H9 (cell line): ENCODE measurements at regions not wholly inside any gene's neighbourhood (a gene's known extent, or its start where the extent isn't known, plus 50 kb on each side); places are given as distances from the start of the nearest gene placed in this dataset.
"Not testable (repeated sequence)": the region's sequence is repeated elsewhere in the genome, so short reads cannot be mapped to it uniquely, and the experiment has no call there.

Source experiments
- DNase-seq: peaks from one replicate; pipeline ENCODE4 v3.0.0-alpha.2; 2017
- H2AFZ ChIP-seq: one replicate; pipeline ENCODE4 v1.6.1; 2013; ENCODE audit warnings: mild to moderate bottlenecking, low read length, control low read depth, moderate library complexity
- H2AK5ac ChIP-seq: 2 replicates; pipeline ENCODE4 v1.6.1; 2013; ENCODE audit warnings: low read length, control low read depth, mixed read lengths; ENCODE audit not compliant: insufficient read length
- H2BK120ac ChIP-seq: one replicate; pipeline ENCODE4 v1.6.1; 2013; ENCODE audit warnings: low read depth, mild to moderate bottlenecking, low read length, control low read depth, inconsistent platforms; ENCODE audit not compliant: poor library complexity, severe bottlenecking
- H2BK12ac ChIP-seq: 2 replicates; pipeline ENCODE4 v1.6.1; 2013; ENCODE audit warnings: low read length, control low read depth, mixed read lengths, low read depth; ENCODE audit not compliant: insufficient read length
- H2BK15ac ChIP-seq: 2 replicates; pipeline ENCODE4 v1.6.1; 2013; ENCODE audit warnings: low read depth, low read length, control low read depth
- H2BK20ac ChIP-seq: one replicate; pipeline ENCODE4 v1.6.1; 2013; ENCODE audit warnings: low read depth, mild to moderate bottlenecking, low read length, control low read depth, inconsistent platforms; ENCODE audit not compliant: poor library complexity, severe bottlenecking
- H2BK5ac ChIP-seq: 2 replicates; pipeline ENCODE4 v1.6.1; 2013; ENCODE audit warnings: low read length, control low read depth, mixed read lengths; ENCODE audit not compliant: insufficient read length
- H3K14ac ChIP-seq: 2 replicates; pipeline ENCODE4 v1.6.1; 2013; ENCODE audit warnings: low read length, control low read depth; ENCODE audit not compliant: insufficient read depth
- H3K18ac ChIP-seq: 2 replicates; pipeline ENCODE4 v1.6.1; 2013; ENCODE audit warnings: low read depth, mild to moderate bottlenecking, mixed read lengths, low read length, control low read depth; ENCODE audit not compliant: insufficient read length
- H3K23ac ChIP-seq: 2 replicates; pipeline ENCODE4 v1.6.1; 2013; ENCODE audit warnings: low read length, control low read depth, mixed read lengths, low read depth; ENCODE audit not compliant: insufficient read length
- H3K23me2 ChIP-seq: 2 replicates; pipeline ENCODE4 v1.6.1; 2013; ENCODE audit warnings: low read depth, mild to moderate bottlenecking, mixed read lengths, low read length, control low read depth; ENCODE audit not compliant: insufficient read length, poor library complexity, severe bottlenecking
- H3K27ac ChIP-seq: 2 replicates; pipeline ENCODE4 v1.5.1; 2013; ENCODE audit warnings: low read length, control low read depth, mixed read lengths, low read depth; ENCODE audit not compliant: insufficient read length
- H3K27me3 ChIP-seq: 2 replicates; pipeline ENCODE4 v1.6.1; 2013; ENCODE audit warnings: low read length, control low read depth, inconsistent platforms; ENCODE audit not compliant: insufficient read depth
- H3K4ac ChIP-seq: 2 replicates; pipeline ENCODE4 v1.6.1; 2013; ENCODE audit warnings: low read depth, mild to moderate bottlenecking, control low read depth, inconsistent platforms, low read length, moderate library complexity
- H3K4me1 ChIP-seq: 2 replicates; pipeline ENCODE4 v1.6.1; 2013; ENCODE audit warnings: low read length, control low read depth, inconsistent platforms; ENCODE audit not compliant: insufficient read depth
- H3K4me2 ChIP-seq: 2 replicates; pipeline ENCODE4 v1.6.1; 2013; ENCODE audit warnings: low read length, control low read depth, mixed read lengths; ENCODE audit not compliant: insufficient read length, insufficient read depth
- H3K56ac ChIP-seq: 2 replicates; pipeline ENCODE4 v1.6.1; 2013; ENCODE audit warnings: low read depth, mild to moderate bottlenecking, mixed read lengths, low read length, control low read depth; ENCODE audit not compliant: insufficient read length
- H3K79me1 ChIP-seq: 2 replicates; pipeline ENCODE4 v1.6.1; 2013; ENCODE audit warnings: low read depth, mild to moderate bottlenecking, moderate library complexity, low read length, control low read depth, inconsistent platforms; ENCODE audit not compliant: insufficient read depth, poor library complexity, severe bottlenecking
- H3K79me2 ChIP-seq: 2 replicates; pipeline ENCODE4 v1.6.1; 2013; ENCODE audit warnings: low read length, control low read depth, inconsistent platforms; ENCODE audit not compliant: insufficient read depth
- H3K9ac ChIP-seq: 2 replicates; pipeline ENCODE4 v1.6.1; 2013; ENCODE audit warnings: low read length, control low read depth, mixed read lengths; ENCODE audit not compliant: insufficient read length; ENCODE audit errors: extremely low read depth
- H3K9me3 ChIP-seq: one replicate; pipeline ENCODE4 v1.6.1; 2013; ENCODE audit warnings: low read depth, low read length, inconsistent platforms; ENCODE audit not compliant: control insufficient read depth
- H3T11ph ChIP-seq: one replicate; pipeline ENCODE4 v1.6.1; 2013; ENCODE audit warnings: mild to moderate bottlenecking, low read length, control low read depth, inconsistent platforms
- H4K20me1 ChIP-seq: one replicate; pipeline ENCODE4 v1.6.1; 2013; ENCODE audit not compliant: control insufficient read depth, insufficient read length, insufficient read depth
- H4K5ac ChIP-seq: 2 replicates; pipeline ENCODE4 v1.6.1; 2013; ENCODE audit warnings: low read depth, mild to moderate bottlenecking, mixed read lengths, low read length, control low read depth; ENCODE audit not compliant: insufficient read length
- H4K8ac ChIP-seq: replicated peaks from 2 replicates; pipeline ENCODE4 v1.6.1; 2013; ENCODE audit warnings: low read length, control low read depth, mixed read lengths, low read depth; ENCODE audit not compliant: insufficient read length
- H4K91ac ChIP-seq: 2 replicates; pipeline ENCODE4 v1.6.1; 2013; ENCODE audit warnings: low read depth, mild to moderate bottlenecking, moderate library complexity, mixed read lengths, low read length, control low read depth; ENCODE audit not compliant: insufficient read length
- H3K27ac Mint-ChIP-seq, 3 experiments: 2 replicates in 2 of 3; 3 replicates in 1 of 3; pipeline ENCODE4 v1.8.0; 2020 to 2021; ENCODE audit warnings: mixed read lengths in 3 of 3, mild to moderate bottlenecking in 1 of 3, moderate library complexity in 1 of 3
- H3K27me3 Mint-ChIP-seq: 2 replicates; pipeline ENCODE4 v1.8.0; 2021; ENCODE audit warnings: low read depth, mild to moderate bottlenecking, moderate library complexity, mixed read lengths
- H3K36me3 Mint-ChIP-seq, 3 experiments: 2 replicates in 2 of 3; 3 replicates in 1 of 3; pipeline ENCODE4 v1.8.0; 2020 to 2021; ENCODE audit warnings: low read depth in 3 of 3, mixed read lengths in 3 of 3; ENCODE audit not compliant: insufficient read depth in 1 of 3
- H3K4me1 Mint-ChIP-seq, 2 experiments: 2 replicates each; pipeline ENCODE4 v1.8.0; 2020; ENCODE audit warnings: mixed read lengths in 2 of 2
- H3K4me3 Mint-ChIP-seq, 2 experiments: 2 replicates in 1 of 2; 3 replicates in 1 of 2; pipeline ENCODE4 v1.8.0; 2020 to 2021; ENCODE audit warnings: mild to moderate bottlenecking in 2 of 2, mixed read lengths in 2 of 2, moderate library complexity in 1 of 2
- H3K9me3 Mint-ChIP-seq, 2 experiments: 2 replicates in 1 of 2; 3 replicates in 1 of 2; pipeline ENCODE4 v1.8.0; 2020; ENCODE audit warnings: mild to moderate bottlenecking in 2 of 2, mixed read lengths in 2 of 2, moderate library complexity in 1 of 2
- WGBS: extraction: QIAGEN DNeasy Blood & Tissue Kit; methylation state at CpG from one replicate; pipeline ENCODE4 v1.1.7; 2013; ENCODE audit warnings: missing lambda C conversion rate, low lambda C conversion rate, mixed read lengths; ENCODE audit not compliant: insufficient read length; ENCODE audit errors: extremely low coverage; 5-methylcytosine and 5-hydroxymethylcytosine counted together

GRCh38 chr9:39018107-39018506 is 269.9 kb downstream of the CNTNAP3 start:
- H3K4me2 ChIP-seq, H2AFZ ChIP-seq: not testable (repeated sequence)

GRCh38 chr9:39015178-39015577 is 272.8 kb downstream of the CNTNAP3 start:
- not testable (repeated sequence) for H2AFZ ChIP-seq, H2AK5ac ChIP-seq, H3K36me3 Mint-ChIP-seq, H2BK12ac ChIP-seq, H3K56ac ChIP-seq, H3K27me3 Mint-ChIP-seq, DNase-seq, H3T11ph ChIP-seq, H3K4me1 ChIP-seq, H3K27ac ChIP-seq, H2BK20ac ChIP-seq, H3K23ac ChIP-seq, H3K4me2 ChIP-seq, H4K20me1 ChIP-seq, H3K9me3 Mint-ChIP-seq, H3K79me1 ChIP-seq, H3K27me3 ChIP-seq, H3K14ac ChIP-seq, H2BK15ac ChIP-seq, H3K9ac ChIP-seq, H4K91ac ChIP-seq, H4K5ac ChIP-seq, H3K4me3 Mint-ChIP-seq, H3K9me3 ChIP-seq, H3K18ac ChIP-seq, H3K79me2 ChIP-seq, H4K8ac ChIP-seq, H3K27ac Mint-ChIP-seq, H3K4ac ChIP-seq, H3K4me1 Mint-ChIP-seq, H2BK5ac ChIP-seq, H3K23me2 ChIP-seq, H2BK120ac ChIP-seq
- WGBS = no CpG with 5 or more reads among the region's 1 CpG

More at GRCh38 chr9:39018107-39018506, 269.9 kb downstream of the CNTNAP3 start:
- H3T11ph ChIP-seq, H3K36me3 Mint-ChIP-seq, H2BK12ac ChIP-seq, H3K79me1 ChIP-seq, H3K79me2 ChIP-seq, H3K18ac ChIP-seq, H4K91ac ChIP-seq, H3K23me2 ChIP-seq, H2AK5ac ChIP-seq, H3K4ac ChIP-seq, H2BK20ac ChIP-seq, H4K8ac ChIP-seq, H3K27me3 ChIP-seq, H3K27ac Mint-ChIP-seq, DNase-seq, H4K20me1 ChIP-seq, H3K23ac ChIP-seq, H3K4me1 ChIP-seq, H3K4me3 Mint-ChIP-seq, H3K56ac ChIP-seq, H3K14ac ChIP-seq, H2BK5ac ChIP-seq, H3K4me1 Mint-ChIP-seq, H4K5ac ChIP-seq, H3K27ac ChIP-seq, H2BK15ac ChIP-seq, H3K9ac ChIP-seq, H3K9me3 ChIP-seq, H2BK120ac ChIP-seq, H3K27me3 Mint-ChIP-seq, H3K9me3 Mint-ChIP-seq: not testable (repeated sequence)
- no CpG with 5 or more reads among the region's 1 CpG for WGBS

- H3K27ac ChIP-seq, H4K5ac ChIP-seq, H4K20me1 ChIP-seq, H3K4me1 Mint-ChIP-seq, H3K9me3 Mint-ChIP-seq, H3K27me3 Mint-ChIP-seq, H3T11ph ChIP-seq, H2BK20ac ChIP-seq, H3K4me1 ChIP-seq, DNase-seq, H3K4me3 Mint-ChIP-seq, H3K4me2 ChIP-seq, H3K27ac Mint-ChIP-seq, H3K9ac ChIP-seq, H3K4ac ChIP-seq, H3K14ac ChIP-seq, H4K8ac ChIP-seq, H2AK5ac ChIP-seq, H2BK5ac ChIP-seq, H3K56ac ChIP-seq, H2BK120ac ChIP-seq, H3K23me2 ChIP-seq, H3K27me3 ChIP-seq, H3K79me1 ChIP-seq, H3K18ac ChIP-seq, H2BK12ac ChIP-seq, H4K91ac ChIP-seq, H2BK15ac ChIP-seq, H3K79me2 ChIP-seq, H3K36me3 Mint-ChIP-seq, H3K23ac ChIP-seq, H2AFZ ChIP-seq, H3K9me3 ChIP-seq: not testable (repeated sequence)
Observed at GRCh38 chr9:39014805-39015123, 273.2 kb downstream of the CNTNAP3 start.
